Calu3 (cell line): ENCODE measurements at regions not wholly inside any gene's neighbourhood (a gene's known extent, or its start where the extent isn't known, plus 50 kb on each side); places are given as distances from the start of the nearest gene placed in this dataset.

Experiments
- BruUV-seq: library from RNA; stranded (reverse); fragments of 400-500 nt; replicated peaks from 2 replicates; lab custom pipeline; 2021; lab: Mats Ljungman, UMichigan
- CTCF ChIA-PET: fragments of 300-600 bp; sonication (Branson Sonifier 250); formaldehyde crosslinking; loops from one replicate; lab custom pipeline; 2022; ENCODE audit warnings: antibody characterized with exemption; lab: Charles Lee
- DNase-seq: peaks from one replicate; pipeline ENCODE4 v3.0.0; 2022
- H3K27ac Mint-ChIP-seq: one replicate; pipeline ENCODE4 v1.8.0; 2022; ENCODE audit warnings: mixed read lengths; ENCODE audit not compliant: unreplicated experiment
- H3K27me3 Mint-ChIP-seq: one replicate; pipeline ENCODE4 v1.8.0; 2022; ENCODE audit warnings: mixed read lengths; ENCODE audit not compliant: unreplicated experiment
- H3K36me3 Mint-ChIP-seq: one replicate; pipeline ENCODE4 v1.8.0; 2022; ENCODE audit warnings: mild to moderate bottlenecking, moderate library complexity, mixed read lengths; ENCODE audit not compliant: insufficient read depth, unreplicated experiment
- H3K4me1 Mint-ChIP-seq: one replicate; pipeline ENCODE4 v1.8.0; 2022; ENCODE audit warnings: mild to moderate bottlenecking, low read depth, mixed read lengths; ENCODE audit not compliant: unreplicated experiment
- H3K4me3 Mint-ChIP-seq: one replicate; pipeline ENCODE4 v1.8.0; 2022; ENCODE audit warnings: mild to moderate bottlenecking, low read depth, moderate library complexity, mixed read lengths; ENCODE audit not compliant: unreplicated experiment
- H3K9me3 Mint-ChIP-seq: one replicate; pipeline ENCODE4 v1.8.0; 2022; ENCODE audit warnings: low read depth, mixed read lengths; ENCODE audit not compliant: unreplicated experiment
- CTCF ChIP-seq: fragments of 200-600 bp; IDR thresholded peaks from one replicate; pipeline ENCODE4 v1.8.0; 2022; ENCODE audit warnings: antibody characterized with exemption; ENCODE audit not compliant: unreplicated experiment
- intact Hi-C: fragments of 100-400 bp; cut with micrococcal nuclease; formaldehyde crosslinking; loops from one replicate; pipeline ENCODE4 v1.10.0; 2022; ENCODE audit not compliant: unreplicated experiment

GRCh38 chr17:68682903-68683302, 81.7 kb upstream of the FAM20A start:
- H3K36me3 Mint-ChIP-seq, result no peaks in the 10 kb centered on the region
- TF ChIP-seq CTCF, result no peak
- CTCF ChIA-PET, result no interaction called here
- intact Hi-C loops, result no loop called here
- no peak overlapping the region for H3K4me3 Mint-ChIP-seq
- DNase-seq, result no peak
- no TSS peak for BruUV-seq
- no peak overlapping the region for H3K27ac Mint-ChIP-seq
- H3K9me3 Mint-ChIP-seq, result no peaks in the 10 kb centered on the region
- H3K27me3 Mint-ChIP-seq, result peaks cover 36% of the 10 kb centered on the region
- no peaks in the 10 kb centered on the region for H3K4me1 Mint-ChIP-seq

- intact Hi-C loops, result no loop called here
- H3K36me3 Mint-ChIP-seq, result no peaks in the 10 kb centered on the region
- TF ChIP-seq CTCF, result no peak
- no peak for DNase-seq
- CTCF ChIA-PET, result no interaction called here
- H3K27ac Mint-ChIP-seq, result no peak overlapping the region
- no peak overlapping the region for H3K4me3 Mint-ChIP-seq
- H3K4me1 Mint-ChIP-seq, result no peaks in the 10 kb centered on the region
- no TSS peak for BruUV-seq
- no peaks in the 10 kb centered on the region for H3K9me3 Mint-ChIP-seq
- peaks cover 29% of the 10 kb centered on the region for H3K27me3 Mint-ChIP-seq
Measured at GRCh38 chr17:68679882-68680281, 78.7 kb upstream of the FAM20A start.

GRCh38 chr17:68676856-68677255, 75.7 kb upstream of the FAM20A start:
- Mint-ChIP-seq H3K27ac (no peak overlapping the region), H3K4me1 (no peaks in the 10 kb centered on the region), H3K9me3 (peaks cover 2% of the 10 kb centered on the region), H3K27me3 (peaks cover 21% of the 10 kb centered on the region), H3K36me3 (no peaks in the 10 kb centered on the region), H3K4me3 (no peak overlapping the region)
- no peak for TF ChIP-seq CTCF
- no TSS peak for BruUV-seq
- DNase-seq, result no peak
- CTCF ChIA-PET, result no interaction called here
- intact Hi-C loops, result no loop called here

GRCh38 chr17:68675723-68676122, 74.6 kb upstream of the FAM20A start:
- no peak overlapping the region for H3K27ac Mint-ChIP-seq
- CTCF ChIA-PET, result no interaction called here
- BruUV-seq, result no TSS peak
- intact Hi-C loops, result no loop called here
- no peak overlapping the region for H3K4me3 Mint-ChIP-seq
- peaks cover 14% of the 10 kb centered on the region for H3K27me3 Mint-ChIP-seq
- no peaks in the 10 kb centered on the region for H3K36me3 Mint-ChIP-seq
- H3K9me3 Mint-ChIP-seq, result peaks cover 2% of the 10 kb centered on the region
- H3K4me1 Mint-ChIP-seq, result no peaks in the 10 kb centered on the region
- DNase-seq, result no peak
- TF ChIP-seq CTCF, result no peak
